ENCODE measurements at regions not wholly inside any gene's neighbourhood (a gene's known extent, or its start where the extent isn't known, plus 50 kb on each side); places are given as distances from the start of the nearest gene placed in this dataset.
A peak's percentile ranks its signal among the peaks of the same experiment; 100 is the strongest.

- Histone ChIP-seq H3K4me2 (ENCODE audit: insufficient read depth, low read length) (no peak overlapping the region), H2AFZ (ENCODE audit: low read depth, low read length) (no peak overlapping the region), H3K79me2 (ENCODE audit: insufficient read depth, low read length) (no peaks in the 10 kb centered on the region), H3K27me3 (ENCODE audit: insufficient read depth, low read length, poor library complexity) (no peaks in the 10 kb centered on the region), H3K4me3 (ENCODE audit: low read depth in 1 of 2, low read length in 2 of 2) (no peak overlapping the region), H3K36me3 (ENCODE audit: insufficient read depth, low read length) (no peaks in the 10 kb centered on the region), H4K20me1 (ENCODE audit: insufficient read depth, low read length) (no peaks in the 10 kb centered on the region), H3K9ac (ENCODE audit: low read depth, low read length) (no peak overlapping the region), H3K27ac (ENCODE audit: low read length) (peak overlapping the region; percentile 11), H3K4me1 (ENCODE audit: insufficient read depth, low read length) (peaks cover 21% of the 10 kb centered on the region), H3K9me3 (ENCODE audit: insufficient read depth, low read length, severe bottlenecking) (no peaks in the 10 kb centered on the region)
- TF ChIP-seq EZH2 (IDR thresholded peaks at IDR 0.05; ENCODE audit: borderline replicate concordance, low read depth, low read length, severe bottlenecking), result no peak
- no peak for TF ChIP-seq CTCF (IDR thresholded peaks at IDR 0.05; ENCODE audit: borderline replicate concordance, extremely low read depth, low read length, poor library complexity, severe bottlenecking)
- DNase-seq, result no peak
- ATAC-seq (ENCODE audit: insufficient read depth, low read depth), result no peak
These were observed 128.6 kb upstream of the ANKRD1 start for GRCh38 chr10:91049296-91049987.

- ATAC-seq (ENCODE audit: insufficient read depth, low read depth), result no peak
- Histone ChIP-seq H3K9ac (ENCODE audit: low read depth, low read length) (no peak overlapping the region), H3K9me3 (ENCODE audit: insufficient read depth, low read length, severe bottlenecking) (no peaks in the 10 kb centered on the region), H4K20me1 (ENCODE audit: insufficient read depth, low read length) (no peaks in the 10 kb centered on the region), H3K4me2 (ENCODE audit: insufficient read depth, low read length) (no peak overlapping the region), H3K4me1 (ENCODE audit: insufficient read depth, low read length) (peaks cover 21% of the 10 kb centered on the region), H3K36me3 (ENCODE audit: insufficient read depth, low read length) (no peaks in the 10 kb centered on the region), H3K27me3 (ENCODE audit: insufficient read depth, low read length, poor library complexity) (no peaks in the 10 kb centered on the region), H3K27ac (ENCODE audit: low read length) (no peak overlapping the region), H2AFZ (ENCODE audit: low read depth, low read length) (no peak overlapping the region; the same call in 1 of the 2 replicates), H3K4me3 (ENCODE audit: low read depth in 1 of 2, low read length in 2 of 2) (no peak overlapping the region), H3K79me2 (ENCODE audit: insufficient read depth, low read length) (no peaks in the 10 kb centered on the region)
- TF ChIP-seq EZH2 (IDR thresholded peaks at IDR 0.05; ENCODE audit: borderline replicate concordance, low read depth, low read length, severe bottlenecking) (no peak), CTCF (IDR thresholded peaks at IDR 0.05; ENCODE audit: borderline replicate concordance, extremely low read depth, low read length, poor library complexity, severe bottlenecking) (no peak)
- no peak for DNase-seq
These were observed 129.1 kb upstream of the ANKRD1 start for GRCh38 chr10:91049988-91050360.

GRCh38 chr10:91050371-91051034, 129.6 kb upstream of the ANKRD1 start:
- peaks cover 21% of the 10 kb centered on the region for H3K4me1 ChIP-seq (ENCODE audit: insufficient read depth, low read length)
- no peak for TF ChIP-seq EZH2 (IDR thresholded peaks at IDR 0.05; ENCODE audit: borderline replicate concordance, low read depth, low read length, severe bottlenecking)
- TF ChIP-seq CTCF (IDR thresholded peaks at IDR 0.05; ENCODE audit: borderline replicate concordance, extremely low read depth, low read length, poor library complexity, severe bottlenecking), result no peak
- H3K27ac ChIP-seq (ENCODE audit: low read length), result no peak overlapping the region
- no peaks in the 10 kb centered on the region for H3K36me3 ChIP-seq (ENCODE audit: insufficient read depth, low read length)
- H3K4me3 ChIP-seq (ENCODE audit: low read depth in 1 of 2, low read length in 2 of 2), result no peak overlapping the region
- H3K79me2 ChIP-seq (ENCODE audit: insufficient read depth, low read length), result no peaks in the 10 kb centered on the region
- DNase-seq (no peak), ATAC-seq (ENCODE audit: insufficient read depth, low read depth) (no peak)
- H3K4me2 ChIP-seq (ENCODE audit: insufficient read depth, low read length), result no peak overlapping the region
- no peak overlapping the region for H2AFZ ChIP-seq (ENCODE audit: low read depth, low read length)
- no peaks in the 10 kb centered on the region for H3K27me3 ChIP-seq (ENCODE audit: insufficient read depth, low read length, poor library complexity)
- no peaks in the 10 kb centered on the region for H3K9me3 ChIP-seq (ENCODE audit: insufficient read depth, low read length, severe bottlenecking)
- no peak overlapping the region for H3K9ac ChIP-seq (ENCODE audit: low read depth, low read length)
- H4K20me1 ChIP-seq (ENCODE audit: insufficient read depth, low read length), result no peaks in the 10 kb centered on the region
